ENCODE measurements at regions not wholly inside any gene's neighbourhood (a gene's known extent, or its start where the extent isn't known, plus 50 kb on each side); places are given as distances from the start of the nearest gene placed in this dataset.

GRCh38 chr19:34825212-34825611, 52.2 kb upstream of the ZNF599 start:
- Histone ChIP-seq H3K36me3 (ENCODE audit: control insufficient read depth, insufficient read depth, low read length) (no peaks in the 10 kb centered on the region), H3K4me1 (ENCODE audit: control insufficient read depth, insufficient read depth, low read length, poor library complexity, severe bottlenecking) (no peaks in the 10 kb centered on the region), H3K9me3 (ENCODE audit: control insufficient read depth, low read length) (no peaks in the 10 kb centered on the region), H3K4me3 (ENCODE audit: insufficient read depth, low read depth, low read length, poor library complexity, severe bottlenecking) (no peak overlapping the region), H3K27me3 (replicated peaks; ENCODE audit: control insufficient read depth, insufficient read depth, low read length, poor library complexity, severe bottlenecking) (no peaks in the 10 kb centered on the region), H3K27ac (ENCODE audit: insufficient read depth, low read length, poor library complexity, severe bottlenecking) (no peak overlapping the region)
- no peak for DNase-seq

- Histone ChIP-seq H3K27ac (ENCODE audit: insufficient read depth, low read length, poor library complexity, severe bottlenecking) (no peak overlapping the region), H3K4me1 (ENCODE audit: control insufficient read depth, insufficient read depth, low read length, poor library complexity, severe bottlenecking) (no peaks in the 10 kb centered on the region), H3K27me3 (replicated peaks; ENCODE audit: control insufficient read depth, insufficient read depth, low read length, poor library complexity, severe bottlenecking) (no peaks in the 10 kb centered on the region), H3K9me3 (ENCODE audit: control insufficient read depth, low read length) (no peaks in the 10 kb centered on the region), H3K36me3 (ENCODE audit: control insufficient read depth, insufficient read depth, low read length) (no peaks in the 10 kb centered on the region), H3K4me3 (ENCODE audit: insufficient read depth, low read depth, low read length, poor library complexity, severe bottlenecking) (no peak overlapping the region)
- DNase-seq = no peak
Measured at GRCh38 chr19:34824686-34825085, 51.7 kb upstream of the ZNF599 start.
